ENCODE measurements at regions not wholly inside any gene's neighbourhood (a gene's known extent, or its start where the extent isn't known, plus 50 kb on each side); places are given as distances from the start of the nearest gene placed in this dataset.

DNA sequence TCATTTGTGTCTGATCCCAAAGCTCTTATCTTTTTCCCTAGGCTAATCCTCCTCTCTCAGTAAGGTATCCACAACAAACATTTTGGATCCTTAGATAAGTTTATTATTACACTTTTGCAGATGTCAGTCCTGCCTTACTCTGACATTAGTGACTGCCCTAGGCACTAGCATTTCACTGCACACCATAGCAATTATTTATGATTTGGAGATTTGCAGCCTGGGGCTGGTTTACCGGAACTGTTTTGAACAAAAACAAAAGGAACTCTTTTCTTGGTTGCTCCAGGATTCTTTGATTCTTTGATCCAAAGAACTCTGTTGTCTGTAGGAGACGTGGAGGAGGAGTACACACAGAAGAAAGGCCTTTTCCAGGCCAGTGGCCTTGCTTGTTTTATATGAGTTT lies 80.4 kb downstream of the EDNRB start:
- intact Hi-C loops (cut with DNase I) = no loop called here
- Histone ChIP-seq H3K9me3 (no peaks in the 10 kb centered on the region), H3K27ac (no peak overlapping the region), H3K27me3 (no peaks in the 10 kb centered on the region), H3K4me3 (no peak overlapping the region), H3K4me1 (peaks cover 9% of the 10 kb centered on the region), H3K36me3 (no peaks in the 10 kb centered on the region)
- TF ChIP-seq, protein P1, sequence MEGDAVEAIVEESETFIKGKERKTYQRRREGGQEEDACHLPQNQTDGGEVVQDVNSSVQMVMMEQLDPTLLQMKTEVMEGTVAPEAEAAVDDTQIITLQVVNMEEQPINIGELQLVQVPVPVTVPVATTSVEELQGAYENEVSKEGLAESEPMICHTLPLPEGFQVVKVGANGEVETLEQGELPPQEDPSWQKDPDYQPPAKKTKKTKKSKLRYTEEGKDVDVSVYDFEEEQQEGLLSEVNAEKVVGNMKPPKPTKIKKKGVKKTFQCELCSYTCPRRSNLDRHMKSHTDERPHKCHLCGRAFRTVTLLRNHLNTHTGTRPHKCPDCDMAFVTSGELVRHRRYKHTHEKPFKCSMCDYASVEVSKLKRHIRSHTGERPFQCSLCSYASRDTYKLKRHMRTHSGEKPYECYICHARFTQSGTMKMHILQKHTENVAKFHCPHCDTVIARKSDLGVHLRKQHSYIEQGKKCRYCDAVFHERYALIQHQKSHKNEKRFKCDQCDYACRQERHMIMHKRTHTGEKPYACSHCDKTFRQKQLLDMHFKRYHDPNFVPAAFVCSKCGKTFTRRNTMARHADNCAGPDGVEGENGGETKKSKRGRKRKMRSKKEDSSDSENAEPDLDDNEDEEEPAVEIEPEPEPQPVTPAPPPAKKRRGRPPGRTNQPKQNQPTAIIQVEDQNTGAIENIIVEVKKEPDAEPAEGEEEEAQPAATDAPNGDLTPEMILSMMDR (IDR thresholded peaks at IDR 0.05) = no peak
- ATAC-seq (no peak), DNase-seq (no peak)

DNA sequence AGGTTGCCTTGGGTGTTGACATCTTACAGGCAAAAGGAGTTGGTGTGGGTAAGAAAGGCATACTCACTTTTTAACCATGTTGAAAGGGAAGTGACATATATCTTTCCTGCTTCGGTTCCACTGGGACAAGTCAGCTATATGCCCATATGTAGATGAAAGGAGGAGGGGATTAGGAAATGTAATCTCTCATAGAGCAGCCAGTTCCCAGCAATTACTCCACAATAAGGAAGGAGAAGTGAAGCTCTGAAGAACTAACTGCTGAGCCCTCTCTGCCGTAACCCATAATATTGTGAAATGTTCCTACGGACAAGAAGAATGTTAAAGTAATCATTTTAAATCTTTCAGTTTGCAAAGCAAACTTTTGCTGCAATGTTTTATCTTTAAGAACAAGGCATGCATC lies 82.2 kb downstream of the EDNRB start:
- DNase-seq = no peak
- no peaks in the 10 kb centered on the region for H3K36me3 ChIP-seq
- H3K4me3 ChIP-seq = no peak overlapping the region
- H3K27ac ChIP-seq = no peak overlapping the region
- H3K4me1 ChIP-seq = peaks cover 11% of the 10 kb centered on the region
- H3K27me3 ChIP-seq = no peaks in the 10 kb centered on the region
- peak; percentile 93 for ATAC-seq
- intact Hi-C loops (cut with DNase I) = no loop called here
- TF ChIP-seq, protein P1 (IDR thresholded peaks at IDR 0.05) = no peak
- H3K9me3 ChIP-seq = no peaks in the 10 kb centered on the region

DNA sequence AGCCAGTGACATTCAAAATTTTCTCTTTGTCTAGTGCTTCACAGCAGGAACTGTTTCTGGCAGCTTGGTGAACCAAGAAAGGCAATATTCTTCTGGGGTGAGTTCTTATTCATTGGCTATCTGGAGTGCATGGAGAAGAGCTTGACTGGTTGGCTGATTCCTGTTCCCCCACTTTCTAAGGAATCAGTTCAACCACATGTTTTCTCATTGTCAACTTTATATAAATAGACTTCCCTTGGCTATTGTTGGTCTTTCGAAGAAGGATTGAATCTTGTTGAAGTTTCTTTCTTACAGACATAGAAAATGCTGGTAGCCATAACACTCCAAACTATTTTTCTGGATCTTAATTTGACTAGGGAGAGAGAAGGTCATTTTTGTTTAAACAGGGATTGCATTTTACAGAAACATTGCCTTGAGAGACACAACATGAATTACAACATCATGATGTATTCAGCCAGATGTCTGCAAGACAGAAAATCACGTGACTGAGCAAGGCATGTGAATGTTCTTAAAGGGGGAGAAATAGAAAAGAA lies 85.2 kb downstream of the EDNRB start:
- Histone ChIP-seq H3K27me3 (no peaks in the 10 kb centered on the region), H3K4me1 (peaks cover 11% of the 10 kb centered on the region), H3K4me3 (no peak overlapping the region), H3K9me3 (no peaks in the 10 kb centered on the region), H3K27ac (peak overlapping the region; percentile 56), H3K36me3 (no peaks in the 10 kb centered on the region)
- TF ChIP-seq, protein P1 (IDR thresholded peaks at IDR 0.05) = no peak
- DNase-seq = no peak
- peak; percentile 31 for ATAC-seq
- intact Hi-C loops (cut with DNase I) = no loop called here

DNA sequence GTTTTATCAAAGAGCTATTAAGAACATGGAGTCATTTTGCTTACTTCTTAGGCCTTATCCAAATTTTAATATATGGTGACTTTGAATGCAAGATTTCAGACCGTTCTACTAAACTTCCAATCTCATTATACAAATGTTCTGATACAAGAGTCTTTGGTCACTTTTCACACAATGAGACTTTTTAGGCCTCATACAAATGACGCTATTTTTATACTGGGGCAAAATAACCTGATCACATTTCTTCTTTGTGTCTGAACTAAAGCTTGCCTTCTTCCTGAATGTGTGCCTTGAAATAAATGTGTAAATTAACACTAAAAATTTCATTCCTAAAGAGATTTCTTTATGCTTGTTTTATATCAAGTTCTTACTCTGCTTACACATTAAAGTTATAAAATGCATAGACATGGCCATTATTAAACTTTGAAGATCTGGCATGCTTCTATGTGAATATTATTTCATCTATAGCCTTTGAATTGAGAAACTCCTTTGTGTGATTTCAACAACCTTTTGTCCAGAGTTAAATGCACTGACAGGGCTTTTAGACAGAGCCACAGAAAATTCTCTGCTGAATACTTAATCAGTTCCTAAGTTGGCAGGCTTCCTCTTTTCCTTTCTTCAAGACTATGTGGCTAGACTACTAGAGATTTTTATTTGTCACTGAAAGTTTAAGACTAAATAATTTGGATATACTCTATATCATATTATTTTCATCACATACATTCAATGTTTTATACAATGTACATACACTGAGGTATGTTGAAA lies 86.1 kb downstream of the EDNRB start:
- Histone ChIP-seq H3K4me3 (no peak overlapping the region), H3K27me3 (no peaks in the 10 kb centered on the region), H3K4me1 (peaks cover 11% of the 10 kb centered on the region), H3K27ac (no peak overlapping the region), H3K36me3 (no peaks in the 10 kb centered on the region), H3K9me3 (no peaks in the 10 kb centered on the region)
- ATAC-seq (peak; percentile 73), DNase-seq (no peak)
- intact Hi-C loops (cut with DNase I) = no loop called here
- TF ChIP-seq, protein P1 (IDR thresholded peaks at IDR 0.05) = no peak

DNA sequence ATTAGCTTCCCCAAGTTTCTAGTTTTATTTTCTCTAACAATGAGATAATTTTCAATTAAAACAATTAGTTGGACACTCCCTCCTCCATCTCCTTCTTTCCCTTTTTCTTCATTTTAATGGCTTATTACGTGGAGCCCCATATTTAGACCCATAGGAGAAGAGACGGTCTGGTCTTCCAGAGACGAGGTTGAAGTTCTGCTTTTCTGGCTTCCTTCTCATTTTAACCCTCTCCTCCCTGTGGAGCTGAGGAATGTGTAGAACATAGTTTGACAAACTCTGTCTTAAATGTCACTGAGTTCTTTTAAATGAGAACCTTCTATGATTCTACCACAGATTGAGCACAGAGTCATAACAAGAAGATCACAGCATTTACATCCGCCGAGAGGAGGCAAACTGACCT lies 86.8 kb downstream of the EDNRB start:
- no peaks in the 10 kb centered on the region for H3K9me3 ChIP-seq
- H3K4me3 ChIP-seq = no peak overlapping the region
- DNase-seq (no peak), ATAC-seq (peak; percentile 46)
- intact Hi-C loops (cut with DNase I) = no loop called here
- TF ChIP-seq, protein P1 (IDR thresholded peaks at IDR 0.05) = no peak
- H3K36me3 ChIP-seq = no peaks in the 10 kb centered on the region
- H3K27me3 ChIP-seq = no peaks in the 10 kb centered on the region
- H3K27ac ChIP-seq = no peak overlapping the region
- H3K4me1 ChIP-seq = peaks cover 11% of the 10 kb centered on the region

All from upper lobe of right lung (tissue), 1 donor.